HS-27A (cell line): ENCODE measurements at regions not wholly inside any gene's neighbourhood (a gene's known extent, or its start where the extent isn't known, plus 50 kb on each side); places are given as distances from the start of the nearest gene placed in this dataset.
"Not testable (repeated sequence)": the region's sequence is repeated elsewhere in the genome, so short reads cannot be mapped to it uniquely, and the experiment has no call there.

Source experiments
- DNase-seq: peaks from one replicate; pipeline ENCODE4 v3.0.0-alpha.2; 2012; ENCODE audit warnings: low read depth, missing footprints

- DNase-seq: no peak
Measured at GRCh38 chr2:183623227-183623626, 499.0 kb downstream of the NUP35 start.

GRCh38 chr2:183630964-183631363 lies 506.7 kb downstream of the NUP35 start:
- no peak for DNase-seq

GRCh38 chr2:183656121-183656520 lies 531.9 kb downstream of the NUP35 start:
- DNase-seq: no peak

- DNase-seq: no peak
Measured at GRCh38 chr2:183665425-183665824, 541.2 kb downstream of the NUP35 start.

- peak; percentile 1 for DNase-seq
Measured at GRCh38 chr2:183666031-183666430, 541.8 kb downstream of the NUP35 start.

GRCh38 chr2:183671233-183671632 lies 547.0 kb downstream of the NUP35 start:
- no peak for DNase-seq

GRCh38 chr2:183678908-183679307 lies 554.7 kb downstream of the NUP35 start:
- no peak for DNase-seq

- DNase-seq: no peak
Measured at GRCh38 chr2:183680573-183680972, 556.3 kb downstream of the NUP35 start.

- no peak for DNase-seq
Measured at GRCh38 chr2:183684686-183685085, 560.4 kb downstream of the NUP35 start.

- no peak for DNase-seq
Measured at GRCh38 chr2:183696028-183696427, 571.8 kb downstream of the NUP35 start.

GRCh38 chr2:183709829-183710228 lies 585.6 kb downstream of the NUP35 start:
- no peak for DNase-seq

- no peak for DNase-seq
Measured at GRCh38 chr2:183718246-183718645, 594.0 kb downstream of the NUP35 start.

GRCh38 chr2:183723278-183723677 lies 599.0 kb downstream of the NUP35 start:
- no peak for DNase-seq

- DNase-seq: no peak
Measured at GRCh38 chr2:183729380-183729779, 605.1 kb downstream of the NUP35 start.

GRCh38 chr2:183740241-183740640 lies 616.0 kb downstream of the NUP35 start:
- no peak for DNase-seq

- DNase-seq: no peak
Measured at GRCh38 chr2:183752571-183752970, 628.3 kb downstream of the NUP35 start.

GRCh38 chr2:183759033-183759432 lies 634.8 kb downstream of the NUP35 start:
- no peak for DNase-seq

- no peak for DNase-seq
Measured at GRCh38 chr2:183773775-183774174, 649.5 kb downstream of the NUP35 start.

GRCh38 chr2:183780072-183780471 lies 655.8 kb downstream of the NUP35 start:
- no peak for DNase-seq

GRCh38 chr2:183782436-183782835 lies 658.2 kb downstream of the NUP35 start:
- no peak for DNase-seq

- not testable (repeated sequence) for DNase-seq
Measured at GRCh38 chr2:183788796-183789195, 664.6 kb downstream of the NUP35 start.

GRCh38 chr2:183792165-183792924 lies 668.1 kb downstream of the NUP35 start:
- DNase-seq: not testable (repeated sequence)

- no peak for DNase-seq
Measured at GRCh38 chr2:183798535-183798934, 674.3 kb downstream of the NUP35 start.

GRCh38 chr2:183799761-183800160 lies 675.5 kb downstream of the NUP35 start:
- DNase-seq: no peak
